ENCODE measurements at regions not wholly inside any gene's neighbourhood (a gene's known extent, or its start where the extent isn't known, plus 50 kb on each side); places are given as distances from the start of the nearest gene placed in this dataset.

DNA sequence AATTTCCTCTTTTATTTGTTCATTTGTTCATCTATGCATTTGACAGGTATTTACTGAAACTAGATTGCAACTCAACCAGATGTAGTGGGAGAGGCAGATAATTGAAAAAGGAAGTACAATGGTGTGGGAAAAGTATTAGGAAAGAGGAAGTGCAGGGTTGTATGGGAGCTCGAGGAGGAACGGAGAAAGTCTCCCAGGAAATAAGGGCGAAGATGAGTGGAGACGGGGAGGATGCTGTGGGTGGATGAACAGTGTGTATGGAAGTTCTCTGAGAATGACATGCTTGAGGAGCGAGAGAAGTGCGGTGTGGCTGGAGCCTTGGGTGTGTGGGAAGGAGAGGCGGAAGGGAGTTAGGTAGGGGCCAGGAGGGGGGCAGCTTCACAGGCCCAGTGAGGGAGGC, 87.5 kb upstream of the DHX15 start:
- TF ChIP-seq GATA3 (IDR thresholded peaks at IDR 0.05; ENCODE audit: low read depth, low read length) (no peak), GATA2 (IDR thresholded peaks at IDR 0.05; ENCODE audit: low read depth, low read length) (no peak)
